HG03558 (cell line): ENCODE measurements at regions not wholly inside any gene's neighbourhood (a gene's known extent, or its start where the extent isn't known, plus 50 kb on each side); places are given as distances from the start of the nearest gene placed in this dataset.

Source experiments
- ATAC-seq: cut with Tn5 transposase; IDR thresholded peaks from one replicate; pipeline ENCODE4 v1.9.1; 2021; ENCODE audit warnings: moderate number of reproducible peaks; ENCODE audit not compliant: unreplicated experiment; ENCODE audit errors: extremely low read depth

DNA sequence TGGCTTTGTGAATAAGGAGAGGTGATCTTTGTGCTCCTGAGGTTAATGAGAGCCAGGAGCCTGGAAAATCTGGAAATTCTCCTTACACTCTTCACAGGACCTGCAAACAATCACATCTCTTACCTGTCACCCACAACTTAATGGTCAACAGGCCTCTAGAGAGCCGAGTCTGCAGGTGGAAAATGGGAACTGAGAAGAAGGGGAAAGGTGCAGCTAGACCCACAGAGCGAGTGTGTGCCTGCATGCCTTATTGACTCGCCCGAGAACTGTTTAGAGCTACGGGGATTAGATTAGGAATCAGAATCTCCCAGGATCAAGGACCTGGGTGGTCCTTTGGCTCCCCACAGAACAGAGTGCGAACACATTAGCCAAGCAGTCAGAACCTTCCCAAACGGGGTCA is 329.6 kb downstream of the PTEN start:
- ATAC-seq: no peak

DNA sequence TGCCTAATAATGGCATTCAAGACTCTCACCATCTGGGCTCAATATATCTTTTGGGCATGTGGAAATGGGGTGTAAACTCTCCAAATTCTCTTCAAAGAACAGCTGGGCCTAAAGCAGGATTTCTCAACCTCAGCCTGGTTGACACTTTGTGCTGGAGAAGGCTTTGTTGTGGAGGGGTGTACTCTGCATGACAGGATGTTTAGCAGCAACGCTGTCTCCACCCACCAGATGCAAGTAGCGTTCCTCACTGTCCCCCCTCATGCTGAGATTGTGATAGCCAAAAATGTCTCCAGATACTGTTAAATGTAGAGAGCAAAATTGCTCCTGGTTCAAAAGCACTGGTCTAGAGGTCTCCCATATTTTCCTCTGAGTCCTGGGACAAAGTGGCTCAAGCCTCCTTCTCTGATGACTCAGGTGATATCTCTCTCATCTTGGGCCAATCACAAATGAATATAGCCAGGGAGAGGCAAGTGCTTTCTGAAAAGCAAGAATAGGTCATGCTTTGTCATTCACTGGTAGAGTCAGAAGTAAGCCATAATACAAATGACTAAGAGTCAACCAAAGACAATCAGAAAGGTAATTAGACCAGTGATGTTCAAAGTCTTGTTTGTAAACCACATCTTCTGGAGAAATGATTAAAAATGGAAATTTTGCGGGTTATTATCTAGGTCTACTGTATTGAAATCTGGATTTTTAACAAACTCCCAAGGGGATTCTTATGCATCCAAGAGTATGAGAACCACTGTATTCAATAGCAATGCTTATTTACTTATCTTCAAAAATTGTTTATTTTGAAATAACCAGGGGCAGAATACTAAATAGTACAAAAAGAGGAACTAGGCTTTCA is 330.8 kb downstream of the PTEN start:
- no peak for ATAC-seq

DNA sequence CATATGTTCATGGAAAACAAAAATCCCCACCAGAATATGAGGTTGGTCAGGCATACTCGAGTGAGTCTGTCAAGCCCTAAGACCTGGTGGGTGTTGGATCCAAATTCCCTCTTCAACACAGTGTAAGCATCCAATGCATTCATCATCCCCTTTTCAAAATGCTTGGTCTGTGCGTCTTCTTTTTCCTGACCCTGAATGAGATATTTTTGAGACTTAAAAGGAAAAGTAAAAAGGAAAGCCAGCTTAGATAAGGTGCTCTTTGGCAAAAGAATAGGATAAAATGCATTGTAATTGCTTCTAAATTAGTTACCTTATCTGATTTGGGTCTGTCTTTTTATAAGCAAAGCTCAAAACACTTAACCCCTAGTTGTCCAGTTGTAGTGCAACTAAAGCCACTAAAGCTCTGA is 331.5 kb downstream of the PTEN start:
- no peak for ATAC-seq

DNA sequence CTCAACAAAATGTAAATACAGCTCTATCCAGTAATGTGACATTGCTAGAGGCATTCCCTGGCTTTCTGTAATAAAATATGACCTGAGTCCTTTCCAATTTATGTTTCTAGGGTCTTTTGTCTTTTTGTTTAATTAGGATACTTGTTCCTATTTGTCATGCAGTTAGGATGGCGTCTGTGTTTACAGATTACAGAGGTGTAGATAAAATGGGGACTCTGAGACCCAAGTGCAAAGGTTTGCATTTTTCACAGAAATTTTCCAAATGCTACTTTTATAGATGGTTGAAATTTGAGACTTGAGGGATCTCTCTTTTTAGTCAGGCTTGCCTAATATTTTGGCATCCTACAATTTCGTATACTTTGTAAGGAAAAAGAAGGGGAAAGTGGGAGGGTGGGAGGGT is 332.4 kb downstream of the PTEN start:
- no peak for ATAC-seq

DNA sequence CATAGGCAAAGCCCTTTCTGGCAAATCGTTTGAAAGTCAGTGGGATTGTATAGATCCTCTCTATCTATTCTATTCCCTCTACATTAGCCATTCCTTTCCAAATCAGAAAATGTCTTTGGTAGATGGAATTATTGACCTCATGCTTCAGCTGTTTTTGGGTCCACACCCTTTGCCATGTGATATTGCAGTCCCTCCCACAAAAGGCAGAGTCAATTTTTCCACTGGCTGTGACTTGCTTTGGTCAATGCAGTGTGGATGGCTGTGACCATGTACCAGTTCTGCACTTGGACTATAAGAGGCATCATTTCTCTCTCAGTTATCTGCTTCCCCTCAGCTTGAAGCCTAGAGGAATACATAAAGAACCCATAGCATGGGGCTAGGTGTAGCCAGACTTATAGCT is 332.9 kb downstream of the PTEN start:
- no peak for ATAC-seq

DNA sequence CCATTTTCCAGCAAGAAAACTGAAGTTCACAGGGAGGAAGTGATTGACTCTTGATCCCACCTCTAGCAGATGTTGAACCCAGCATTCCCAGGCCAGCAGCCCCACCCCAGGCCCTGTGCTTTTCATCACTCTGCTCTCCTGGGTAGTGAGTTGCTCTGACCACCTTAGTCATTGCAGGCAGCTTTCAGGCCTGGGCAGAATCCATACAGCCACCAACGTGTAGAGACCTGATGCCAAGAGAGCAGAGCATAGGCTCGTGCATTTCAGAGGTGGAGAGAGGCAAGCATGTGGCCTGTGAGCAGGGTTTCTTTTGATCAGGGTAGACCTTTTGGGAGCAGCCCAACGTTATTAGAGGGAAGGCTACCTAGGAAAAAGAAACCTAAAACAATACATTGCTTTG is 334.6 kb downstream of the PTEN start:
- ATAC-seq: no peak

DNA sequence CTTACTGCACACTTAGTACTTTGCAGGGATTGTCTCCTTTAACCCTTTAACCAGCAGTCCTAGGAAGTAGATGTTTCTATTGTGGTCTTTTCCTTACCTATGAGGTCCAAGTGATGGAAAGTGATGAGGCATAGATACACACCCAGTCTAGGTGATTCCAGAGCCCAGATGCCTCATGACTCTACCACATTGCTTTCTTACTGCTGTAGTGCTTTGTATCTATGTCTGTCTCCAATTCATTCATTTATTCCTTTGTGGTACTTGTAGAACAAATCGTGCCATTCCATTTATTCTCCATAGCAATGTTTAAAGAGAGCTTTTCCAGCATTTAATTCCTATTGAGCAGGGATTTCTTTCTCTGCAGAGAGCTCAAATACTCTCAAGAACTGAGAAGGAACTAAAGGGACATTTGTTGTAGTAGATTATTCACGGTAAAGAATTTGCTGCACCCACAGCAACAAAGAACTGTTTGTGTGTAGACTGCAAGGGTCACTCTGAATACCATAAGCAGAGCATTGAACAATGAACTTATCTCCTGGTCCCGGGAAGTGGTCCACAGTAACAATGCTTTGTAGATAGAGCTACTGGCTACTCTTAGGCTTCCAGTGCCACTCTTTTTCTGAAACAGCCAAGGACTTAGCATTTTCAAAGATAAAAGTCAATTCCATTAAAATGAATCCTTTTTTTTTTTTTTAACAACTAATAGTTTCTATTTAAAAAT is 337.0 kb downstream of the PTEN start:
- no peak for ATAC-seq

DNA sequence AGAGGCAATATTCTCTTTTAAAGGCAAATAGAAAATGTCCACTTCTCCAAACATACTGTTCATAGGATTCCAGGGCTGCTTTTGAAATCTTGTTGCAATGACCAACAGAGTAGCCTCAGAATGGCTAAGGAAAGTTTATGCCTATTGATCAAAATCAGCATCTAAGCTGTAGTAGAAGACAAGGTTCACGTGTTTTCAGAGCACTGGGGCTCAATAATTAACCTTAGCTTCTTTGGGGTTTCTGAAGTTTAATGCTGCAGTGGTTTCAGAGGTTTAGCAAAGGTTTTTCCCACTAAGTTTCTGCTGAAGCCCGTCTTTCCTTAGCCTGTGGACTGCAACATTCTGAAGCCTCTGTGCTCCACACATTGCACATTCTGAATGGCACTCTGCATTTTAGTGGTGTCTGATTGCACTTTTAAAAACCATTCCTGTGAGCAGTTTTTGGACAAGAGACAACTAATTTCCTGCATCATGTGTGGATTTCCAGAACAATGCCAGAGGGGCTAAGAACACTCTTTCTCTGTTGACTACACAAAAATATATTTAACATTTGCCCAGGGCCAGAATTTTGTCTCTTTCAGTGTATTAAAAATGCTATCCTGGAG is 342.5 kb downstream of the PTEN start:
- no peak for ATAC-seq

DNA sequence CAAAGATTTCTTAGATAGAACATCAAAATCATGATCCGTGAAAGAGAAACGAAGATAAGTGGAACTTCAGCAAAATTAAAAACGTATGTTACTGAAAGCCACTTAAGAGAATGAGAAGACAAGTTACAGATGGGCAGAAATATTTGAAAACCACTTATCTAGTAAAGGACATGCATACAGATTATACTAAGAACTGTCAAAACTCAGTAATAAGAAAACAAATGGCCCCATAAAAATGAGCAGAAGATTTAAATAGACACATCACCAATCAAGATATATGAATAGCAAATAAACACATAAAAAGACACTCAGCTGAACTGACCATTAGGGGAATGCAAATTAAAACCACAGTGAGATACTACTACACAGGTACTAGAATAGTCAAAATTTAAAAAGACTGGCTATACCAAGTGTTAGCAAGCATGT is 343.7 kb downstream of the PTEN start:
- ATAC-seq: no peak

DNA sequence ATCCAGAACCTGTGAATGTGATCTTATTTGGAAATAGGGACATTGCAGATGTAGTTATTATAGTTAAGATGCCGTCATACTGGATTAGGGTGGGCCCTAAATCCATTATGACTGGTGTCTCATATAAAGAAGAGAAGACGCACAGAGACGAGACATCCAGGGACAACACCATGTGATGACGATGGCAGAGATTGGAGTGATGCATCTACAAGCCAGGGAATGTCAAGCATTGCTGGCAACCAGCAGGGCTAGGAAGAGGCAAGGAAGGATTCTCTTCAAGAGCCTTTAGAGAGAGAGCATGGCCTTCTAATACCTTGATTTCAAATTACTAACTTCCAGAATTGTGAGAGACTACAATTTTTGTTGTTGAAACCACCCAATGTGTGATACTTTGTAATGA is 345.8 kb downstream of the PTEN start:
- ATAC-seq: no peak

DNA sequence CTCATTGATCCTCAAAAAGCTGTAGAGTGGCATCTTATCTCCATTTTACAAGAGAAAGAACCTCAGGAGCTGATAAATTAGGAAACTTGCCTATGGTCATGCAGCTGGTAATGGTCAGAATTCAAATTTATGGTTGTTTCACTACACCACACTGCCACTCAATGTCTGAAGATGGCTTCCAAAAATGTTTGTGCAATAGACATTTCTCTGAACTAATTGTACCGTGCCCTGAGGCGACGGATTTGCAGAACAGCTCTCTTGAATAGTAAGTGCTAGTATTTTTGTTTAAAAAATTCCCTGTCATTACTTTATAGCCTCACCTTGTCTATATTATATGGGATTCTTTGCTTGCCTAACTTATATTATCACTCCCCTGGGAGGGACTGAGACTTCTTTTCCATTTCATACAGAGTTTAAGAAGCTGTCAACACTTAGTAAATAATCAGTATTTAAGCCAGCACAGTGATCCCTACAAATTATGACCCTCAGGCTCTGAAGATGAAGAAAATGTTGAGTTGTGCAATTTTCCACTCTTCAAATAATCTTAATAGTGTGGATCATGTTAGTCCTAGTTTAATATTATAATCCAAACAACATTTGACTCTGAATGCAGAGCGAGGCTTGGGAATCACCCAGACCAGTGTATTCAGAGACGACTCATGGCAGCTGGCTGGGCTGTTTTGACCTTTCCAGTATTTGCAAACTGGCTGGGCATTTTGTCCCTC is 346.6 kb downstream of the PTEN start:
- ATAC-seq: no peak

DNA sequence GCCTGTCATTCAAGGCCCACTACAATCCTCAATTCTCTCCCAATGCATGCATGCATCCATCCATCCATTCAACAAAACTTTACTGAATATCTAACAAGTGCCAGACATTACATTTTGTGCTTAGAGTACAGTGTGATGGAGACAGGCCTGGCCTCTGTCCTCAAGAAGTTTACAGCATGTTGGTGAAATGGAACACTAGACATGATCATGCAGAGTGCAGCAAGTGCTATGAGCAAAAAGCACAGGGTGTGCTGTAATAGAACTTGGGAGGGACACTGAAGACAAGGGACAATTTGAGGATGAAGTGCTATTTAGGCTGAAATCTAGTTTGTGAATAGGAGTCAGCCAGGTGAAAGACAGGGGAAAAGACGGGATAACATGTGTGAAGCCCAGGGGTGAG is 347.8 kb downstream of the PTEN start:
- ATAC-seq: no peak

DNA sequence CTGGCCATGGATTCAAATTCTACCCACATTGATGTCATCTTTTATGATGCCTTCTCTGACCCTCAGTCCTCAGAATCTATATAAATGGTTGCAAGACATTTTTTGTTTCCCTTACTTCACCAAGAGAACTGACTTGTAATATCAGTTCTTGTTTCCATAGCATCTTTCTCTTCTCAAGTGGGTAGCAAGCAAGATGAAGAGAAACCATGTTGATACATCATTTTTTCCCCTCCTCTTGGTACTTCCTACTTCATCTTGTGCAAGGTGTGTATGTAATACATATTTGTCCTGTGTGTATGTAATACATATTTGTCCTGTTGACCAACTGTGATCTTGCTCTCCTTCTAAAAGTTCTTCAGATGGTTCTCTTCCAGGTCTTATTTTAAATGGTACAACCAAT is 348.6 kb downstream of the PTEN start:
- no peak for ATAC-seq

DNA sequence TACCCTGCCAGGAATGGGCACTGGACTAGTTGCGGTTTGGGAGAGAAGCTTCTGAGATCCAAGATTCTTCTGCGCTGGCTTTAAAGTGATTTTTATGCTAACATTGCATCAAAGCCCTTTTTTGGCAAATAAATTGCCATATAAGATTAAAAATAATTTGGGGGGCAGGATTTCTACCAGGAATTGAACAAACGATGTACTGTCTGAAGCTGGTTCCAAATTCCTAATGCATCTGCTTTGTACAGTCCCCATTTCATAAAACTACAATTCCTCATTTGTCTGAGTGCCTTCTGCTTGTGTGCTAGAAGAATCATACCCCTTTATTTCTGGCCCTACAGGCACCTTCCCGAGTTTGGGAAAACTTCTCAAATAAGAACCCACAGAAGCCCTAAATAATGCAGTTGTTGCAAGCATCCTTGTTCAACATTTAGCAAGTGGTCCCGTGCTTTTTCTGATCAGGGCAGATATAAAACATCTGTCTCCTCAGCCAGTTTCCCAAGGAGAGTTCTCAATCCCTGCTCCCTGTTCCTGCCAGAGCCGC is 349.7 kb downstream of the PTEN start:
- no peak for ATAC-seq

DNA sequence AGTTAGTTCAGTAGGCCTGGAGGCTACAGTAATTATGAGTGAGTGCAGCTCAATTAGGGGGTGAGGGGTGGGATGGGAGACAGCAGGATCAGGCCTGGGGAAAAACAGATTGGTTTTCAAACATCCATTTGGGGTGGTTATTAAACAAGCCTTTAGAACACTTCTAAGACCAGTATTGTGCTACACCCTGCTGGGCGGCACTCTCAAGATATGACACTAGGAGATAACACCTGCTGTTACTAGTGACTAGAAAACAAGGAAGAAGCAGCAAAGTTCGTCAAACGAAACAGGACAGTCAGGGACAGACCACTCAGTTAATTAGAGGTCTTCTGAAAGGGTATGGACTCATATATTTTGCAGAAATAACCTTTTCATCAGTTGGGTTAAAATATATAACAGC is 353.6 kb downstream of the PTEN start:
- no peak for ATAC-seq

DNA sequence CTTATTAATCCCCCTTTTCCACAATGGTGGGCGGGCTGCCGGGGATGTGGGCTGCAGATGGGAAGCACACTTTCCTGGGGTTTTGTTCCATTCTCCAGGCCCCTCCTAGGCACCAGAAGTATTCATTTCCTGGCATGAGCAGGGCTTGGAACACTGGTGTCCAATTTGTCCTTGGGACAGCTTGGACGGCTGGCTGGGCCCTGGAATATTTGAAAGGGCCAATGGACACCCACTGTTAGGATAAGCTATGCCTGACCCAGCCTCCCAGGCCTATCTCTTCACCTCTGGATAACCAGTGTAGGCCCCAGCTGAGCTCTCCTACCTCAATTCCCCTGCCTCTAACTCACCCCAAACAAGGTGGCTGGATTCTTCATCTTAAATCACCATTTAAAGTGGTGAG is 354.9 kb downstream of the PTEN start:
- ATAC-seq: no peak

DNA sequence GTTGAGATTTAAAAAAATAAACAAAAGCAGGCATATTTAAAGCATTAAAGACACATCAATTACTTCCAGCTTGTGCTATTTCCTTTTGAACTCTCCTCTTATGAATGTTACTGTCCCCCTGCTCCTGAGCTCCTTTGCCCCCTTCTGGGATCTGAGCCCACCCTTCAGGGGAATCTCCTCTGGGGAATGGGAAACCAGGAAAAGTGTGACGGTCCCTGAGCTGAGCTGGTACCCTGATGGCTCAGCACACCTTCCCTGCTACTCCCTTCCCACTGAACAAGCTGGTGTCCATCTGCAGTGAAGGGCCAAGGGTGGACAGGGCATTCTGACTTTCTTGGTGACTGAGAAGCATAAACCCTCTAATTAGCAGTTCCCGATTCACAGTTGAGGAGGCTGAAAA is 356.3 kb downstream of the PTEN start:
- ATAC-seq: no peak

DNA sequence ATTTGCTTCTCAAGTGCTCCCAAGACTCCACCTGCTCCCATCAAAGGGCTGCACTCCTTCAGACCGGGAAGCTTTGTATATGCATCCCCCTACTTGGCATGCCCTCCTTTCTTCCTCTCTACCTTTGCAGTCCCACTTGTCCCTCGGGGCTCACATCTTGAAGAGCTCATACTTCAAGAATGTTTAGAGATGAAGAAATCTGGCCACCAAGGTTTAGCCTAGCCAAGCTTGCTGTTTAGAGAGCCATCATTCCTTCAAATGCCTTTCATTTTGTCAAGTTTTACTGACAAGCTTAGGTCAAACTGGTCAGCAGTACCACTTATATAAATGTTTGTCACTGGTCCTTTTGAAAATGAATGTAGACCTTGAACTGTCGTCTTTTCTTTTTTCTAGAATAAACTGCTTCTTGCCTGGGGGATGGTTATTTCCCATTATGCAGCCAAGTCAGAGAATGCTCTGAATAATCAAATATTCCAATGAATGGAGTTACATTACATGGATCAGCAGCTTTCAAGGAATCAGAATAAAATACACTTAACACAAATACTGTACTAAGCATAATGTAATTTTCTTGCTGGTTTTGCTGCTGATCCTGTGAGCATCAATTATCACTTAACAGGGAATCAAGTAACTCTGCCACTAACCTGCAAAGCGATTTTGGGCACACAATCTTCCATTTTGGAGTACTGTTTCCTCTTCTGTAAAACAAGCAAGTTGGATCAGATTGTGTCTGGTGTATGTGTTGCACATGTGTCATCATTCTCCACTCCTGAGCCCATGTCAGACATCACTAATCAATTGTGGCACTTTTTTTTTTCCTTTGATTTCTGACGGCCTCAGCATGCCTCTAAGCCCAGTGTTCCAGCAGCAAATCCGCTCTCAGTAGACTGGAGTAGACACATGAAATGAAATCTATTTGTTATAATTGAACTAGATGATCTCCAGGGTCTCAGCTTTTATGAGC is 357.9 kb downstream of the PTEN start:
- ATAC-seq: no peak

DNA sequence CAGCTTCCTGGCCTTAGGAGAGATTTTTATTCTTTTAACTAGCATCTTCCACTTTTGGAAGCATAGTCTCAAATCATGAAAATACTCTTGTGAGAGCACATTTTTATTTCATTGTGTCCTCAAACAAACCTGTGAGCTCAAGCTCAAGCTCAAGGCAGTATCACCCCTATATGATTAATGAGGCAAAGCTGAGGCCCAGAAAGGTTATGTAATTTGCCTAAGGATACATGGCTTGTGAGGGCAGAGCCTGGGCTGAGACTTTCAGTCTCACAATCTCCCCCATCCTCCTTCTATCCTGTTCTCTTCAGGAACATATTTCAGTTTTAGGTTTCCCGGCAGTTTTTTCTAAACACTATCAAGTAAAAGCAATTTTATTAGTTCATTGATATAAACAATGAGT is 359.5 kb downstream of the PTEN start:
- no peak for ATAC-seq
